ENCODE measurements at regions not wholly inside any gene's neighbourhood (a gene's known extent, or its start where the extent isn't known, plus 50 kb on each side); places are given as distances from the start of the nearest gene placed in this dataset.

GRCh38 chr9:104361207-104361606 lies 142.9 kb upstream of the OR13F1 start:
- no peak for TF ChIP-seq CTCF (conservative IDR thresholded peaks at IDR 0.05)
- no peak for TF ChIP-seq ZFX (IDR thresholded peaks at IDR 0.05)

Measured in C4-2B (cell line).